ENCODE measurements at regions not wholly inside any gene's neighbourhood (a gene's known extent, or its start where the extent isn't known, plus 50 kb on each side); places are given as distances from the start of the nearest gene placed in this dataset.

GRCh38 chr11:23138761-23139160, 278.5 kb upstream of the CCDC179 start:
- no peak overlapping the region for H3K18ac ChIP-seq (ENCODE audit: low read length)
- no peak overlapping the region for H3K4me3 ChIP-seq (ENCODE audit: low read length in 2 of 2)
- no peak overlapping the region for H3K9ac ChIP-seq (ENCODE audit: low read depth, low read length, poor library complexity)
- H2BK12ac ChIP-seq (ENCODE audit: low read length), result no peak overlapping the region
- no CpG with 5 or more reads among the region's 1 CpG for WGBS, 2 donors (ENCODE audit: extremely low coverage in 2 of 2, insufficient read length in 2 of 2, insufficient replicate concordance in 1 of 2)
- H2AFZ ChIP-seq (ENCODE audit: low read length), result no peak overlapping the region
- no peak overlapping the region for H4K8ac ChIP-seq (ENCODE audit: low read depth, low read length)
- H2BK15ac ChIP-seq (ENCODE audit: low read length), result no peak overlapping the region
- H2AK5ac ChIP-seq (ENCODE audit: low read depth, low read length), result no peak overlapping the region
- no peak overlapping the region for H4K91ac ChIP-seq (ENCODE audit: low read depth, low read length, poor library complexity)
- no peaks in the 10 kb centered on the region for H3K79me1 ChIP-seq (ENCODE audit: low read depth, low read length)
- no peak overlapping the region for H2BK120ac ChIP-seq (ENCODE audit: low read depth, low read length)
- no peak for DNase-seq (ENCODE audit: low spot score)
- no peak overlapping the region for H3K23ac ChIP-seq (ENCODE audit: low read depth, low read length, poor library complexity)
- no peak overlapping the region for H3K4ac ChIP-seq (ENCODE audit: low read length)
- H3K4me1 ChIP-seq (ENCODE audit: control insufficient read depth in 2 of 2, insufficient read depth in 1 of 2, low read depth in 1 of 2, low read length in 2 of 2), result no peaks in the 10 kb centered on the region
- H3K27me3 ChIP-seq (ENCODE audit: control insufficient read depth in 3 of 3, insufficient read depth in 3 of 3, low read depth in 1 of 3, low read length in 3 of 3), result no peaks in the 10 kb centered on the region
- H3K14ac ChIP-seq (ENCODE audit: low read length), result no peak overlapping the region
- H3K9me3 ChIP-seq (replicated peaks in 1 of 2; ENCODE audit: control insufficient read depth in 2 of 2, insufficient read depth in 1 of 2, low read depth in 1 of 2, low read length in 2 of 2), result peaks cover 0 to 4% of the 10 kb centered on the region in 2 donors
- H2BK5ac ChIP-seq (ENCODE audit: low read length), result no peak overlapping the region
- no peaks in the 10 kb centered on the region for H3K36me3 ChIP-seq (replicated peaks in 1 of 2; ENCODE audit: control insufficient read depth in 2 of 2, insufficient read depth in 2 of 2, low read length in 2 of 2)
- H3K27ac ChIP-seq (replicated peaks; ENCODE audit: low read length), result no peak overlapping the region
- no peak overlapping the region for H3K4me2 ChIP-seq (ENCODE audit: insufficient read depth, low read length, poor library complexity, severe bottlenecking)

DNA sequence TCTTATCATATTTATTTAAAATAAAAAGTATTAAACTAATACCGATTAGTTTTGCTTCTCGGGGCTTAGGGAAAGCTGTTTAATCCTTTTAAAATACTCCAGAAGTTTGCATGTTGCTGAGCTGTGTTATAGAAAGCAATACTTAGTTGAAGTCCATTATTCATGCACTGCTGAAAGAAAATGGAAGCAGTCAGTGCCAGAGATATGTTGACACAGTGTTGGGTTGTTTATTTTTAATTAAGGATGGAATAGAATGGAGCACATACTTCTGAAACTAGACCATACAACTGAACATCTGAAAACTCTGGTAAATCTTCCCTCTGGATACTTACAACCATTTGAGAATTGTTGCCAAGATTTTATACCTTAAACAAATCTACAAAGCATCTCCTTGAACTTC, 282.7 kb upstream of the CCDC179 start:
- no peak overlapping the region for H3K4me3 ChIP-seq (ENCODE audit: low read length in 2 of 2)
- no peaks in the 10 kb centered on the region for H3K9me3 ChIP-seq (replicated peaks in 1 of 2; ENCODE audit: control insufficient read depth in 2 of 2, insufficient read depth in 1 of 2, low read depth in 1 of 2, low read length in 2 of 2)
- no peak overlapping the region for H2BK5ac ChIP-seq (ENCODE audit: low read length)
- H3K27ac ChIP-seq (replicated peaks; ENCODE audit: low read length), result no peak overlapping the region
- H3K14ac ChIP-seq (ENCODE audit: low read length), result no peak overlapping the region
- no peak overlapping the region for H3K4me2 ChIP-seq (ENCODE audit: insufficient read depth, low read length, poor library complexity, severe bottlenecking)
- H2BK12ac ChIP-seq (ENCODE audit: low read length), result no peak overlapping the region
- no peak overlapping the region for H3K9ac ChIP-seq (ENCODE audit: low read depth, low read length, poor library complexity)
- WGBS, 2 donors (ENCODE audit: extremely low coverage in 2 of 2, insufficient read length in 2 of 2, insufficient replicate concordance in 1 of 2), result no CpG with 5 or more reads among the region's 2 CpGs
- no peaks in the 10 kb centered on the region for H3K36me3 ChIP-seq (replicated peaks in 1 of 2; ENCODE audit: control insufficient read depth in 2 of 2, insufficient read depth in 2 of 2, low read length in 2 of 2)
- H3K18ac ChIP-seq (ENCODE audit: low read length), result no peak overlapping the region
- H2AK5ac ChIP-seq (ENCODE audit: low read depth, low read length), result no peak overlapping the region
- H3K27me3 ChIP-seq (ENCODE audit: control insufficient read depth in 3 of 3, insufficient read depth in 3 of 3, low read depth in 1 of 3, low read length in 3 of 3), result no peaks in the 10 kb centered on the region
- no peak overlapping the region for H4K91ac ChIP-seq (ENCODE audit: low read depth, low read length, poor library complexity)
- no peaks in the 10 kb centered on the region for H3K79me1 ChIP-seq (ENCODE audit: low read depth, low read length)
- no peak overlapping the region for H2BK15ac ChIP-seq (ENCODE audit: low read length)
- H2BK120ac ChIP-seq (ENCODE audit: low read depth, low read length), result no peak overlapping the region
- no peaks in the 10 kb centered on the region for H3K4me1 ChIP-seq (ENCODE audit: control insufficient read depth in 2 of 2, insufficient read depth in 1 of 2, low read depth in 1 of 2, low read length in 2 of 2)
- no peak overlapping the region for H4K8ac ChIP-seq (ENCODE audit: low read depth, low read length)
- DNase-seq (ENCODE audit: low spot score), result no peak
- H2AFZ ChIP-seq (ENCODE audit: low read length), result no peak overlapping the region
- H3K23ac ChIP-seq (ENCODE audit: low read depth, low read length, poor library complexity), result no peak overlapping the region
- H3K4ac ChIP-seq (ENCODE audit: low read length), result no peak overlapping the region

GRCh38 chr11:23151819-23152218, 291.5 kb upstream of the CCDC179 start:
- Histone ChIP-seq H2BK12ac (ENCODE audit: low read length) (no peak overlapping the region), H3K9ac (ENCODE audit: low read depth, low read length, poor library complexity) (no peak overlapping the region), H3K79me1 (ENCODE audit: low read depth, low read length) (no peaks in the 10 kb centered on the region), H3K4me2 (ENCODE audit: insufficient read depth, low read length, poor library complexity, severe bottlenecking) (no peak overlapping the region), H2BK120ac (ENCODE audit: low read depth, low read length) (no peak overlapping the region), H2AFZ (ENCODE audit: low read length) (no peak overlapping the region), H2BK5ac (ENCODE audit: low read length) (no peak overlapping the region), H3K9me3 (replicated peaks in 1 of 2; ENCODE audit: control insufficient read depth in 2 of 2, insufficient read depth in 1 of 2, low read depth in 1 of 2, low read length in 2 of 2) (no peaks in the 10 kb centered on the region), H4K8ac (ENCODE audit: low read depth, low read length) (no peak overlapping the region), H3K23ac (ENCODE audit: low read depth, low read length, poor library complexity) (no peak overlapping the region), H3K27me3 (ENCODE audit: control insufficient read depth in 3 of 3, insufficient read depth in 3 of 3, low read depth in 1 of 3, low read length in 3 of 3) (no peaks in the 10 kb centered on the region), H3K14ac (ENCODE audit: low read length) (no peak overlapping the region), H2AK5ac (ENCODE audit: low read depth, low read length) (no peak overlapping the region), H2BK15ac (ENCODE audit: low read length) (no peak overlapping the region), H3K27ac (replicated peaks; ENCODE audit: low read length) (no peak overlapping the region), H4K91ac (ENCODE audit: low read depth, low read length, poor library complexity) (no peak overlapping the region), H3K4me3 (ENCODE audit: low read length in 2 of 2) (no peak overlapping the region), H3K36me3 (replicated peaks in 1 of 2; ENCODE audit: control insufficient read depth in 2 of 2, insufficient read depth in 2 of 2, low read length in 2 of 2) (no peaks in the 10 kb centered on the region), H3K18ac (ENCODE audit: low read length) (no peak overlapping the region), H3K4ac (ENCODE audit: low read length) (no peak overlapping the region), H3K4me1 (ENCODE audit: control insufficient read depth in 2 of 2, insufficient read depth in 1 of 2, low read depth in 1 of 2, low read length in 2 of 2) (no peaks in the 10 kb centered on the region)
- DNase-seq (ENCODE audit: low spot score), result no peak
- no CpG with 5 or more reads among the region's 2 CpGs for WGBS, 2 donors (ENCODE audit: extremely low coverage in 2 of 2, insufficient read length in 2 of 2, insufficient replicate concordance in 1 of 2)

DNA sequence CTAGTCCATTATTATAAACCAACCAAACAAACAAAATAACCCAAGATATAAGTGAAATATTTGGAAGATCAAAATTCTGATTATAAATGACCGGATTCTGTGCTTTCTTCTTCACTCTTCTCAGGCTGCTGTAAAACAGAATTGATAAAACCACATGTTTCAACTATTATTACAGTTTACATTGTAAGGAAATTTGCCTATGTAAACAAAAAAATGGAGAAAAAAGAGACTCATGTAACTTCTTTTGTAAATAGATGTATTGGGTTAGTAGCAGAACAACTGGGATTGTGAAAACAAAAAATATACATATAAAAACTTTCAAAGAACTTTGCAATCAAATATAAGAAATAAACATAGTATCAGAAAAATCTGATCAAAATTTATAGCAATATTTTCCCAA, 295.2 kb upstream of the CCDC179 start:
- H3K27me3 ChIP-seq (ENCODE audit: control insufficient read depth in 3 of 3, insufficient read depth in 3 of 3, low read depth in 1 of 3, low read length in 3 of 3), result no peaks in the 10 kb centered on the region
- H4K8ac ChIP-seq (ENCODE audit: low read depth, low read length), result no peak overlapping the region
- H3K9me3 ChIP-seq (replicated peaks in 1 of 2; ENCODE audit: control insufficient read depth in 2 of 2, insufficient read depth in 1 of 2, low read depth in 1 of 2, low read length in 2 of 2), result no peaks in the 10 kb centered on the region
- H2BK12ac ChIP-seq (ENCODE audit: low read length), result no peak overlapping the region
- no peak overlapping the region for H2BK15ac ChIP-seq (ENCODE audit: low read length)
- H3K79me1 ChIP-seq (ENCODE audit: low read depth, low read length), result no peaks in the 10 kb centered on the region
- no peak overlapping the region for H3K4ac ChIP-seq (ENCODE audit: low read length)
- H3K4me3 ChIP-seq (ENCODE audit: low read length in 2 of 2), result no peak overlapping the region
- H3K36me3 ChIP-seq (replicated peaks in 1 of 2; ENCODE audit: control insufficient read depth in 2 of 2, insufficient read depth in 2 of 2, low read length in 2 of 2), result no peaks in the 10 kb centered on the region
- no peaks in the 10 kb centered on the region for H3K4me1 ChIP-seq (ENCODE audit: control insufficient read depth in 2 of 2, insufficient read depth in 1 of 2, low read depth in 1 of 2, low read length in 2 of 2)
- no peak overlapping the region for H4K91ac ChIP-seq (ENCODE audit: low read depth, low read length, poor library complexity)
- no peak overlapping the region for H3K27ac ChIP-seq (replicated peaks; ENCODE audit: low read length)
- no peak overlapping the region for H3K18ac ChIP-seq (ENCODE audit: low read length)
- H2AFZ ChIP-seq (ENCODE audit: low read length), result no peak overlapping the region
- WGBS, 2 donors (ENCODE audit: extremely low coverage in 2 of 2, insufficient read length in 2 of 2, insufficient replicate concordance in 1 of 2), result no CpG with 5 or more reads among the region's 1 CpG
- DNase-seq (ENCODE audit: low spot score), result no peak
- H3K14ac ChIP-seq (ENCODE audit: low read length), result no peak overlapping the region
- H2AK5ac ChIP-seq (ENCODE audit: low read depth, low read length), result no peak overlapping the region
- H2BK120ac ChIP-seq (ENCODE audit: low read depth, low read length), result no peak overlapping the region
- H3K4me2 ChIP-seq (ENCODE audit: insufficient read depth, low read length, poor library complexity, severe bottlenecking), result no peak overlapping the region
- no peak overlapping the region for H3K9ac ChIP-seq (ENCODE audit: low read depth, low read length, poor library complexity)
- no peak overlapping the region for H2BK5ac ChIP-seq (ENCODE audit: low read length)
- H3K23ac ChIP-seq (ENCODE audit: low read depth, low read length, poor library complexity), result no peak overlapping the region
